Middle frontal gyrus (tissue), 1 donor: ENCODE measurements at regions not wholly inside any gene's neighbourhood (a gene's known extent, or its start where the extent isn't known, plus 50 kb on each side); places are given as distances from the start of the nearest gene placed in this dataset.
"Not testable (repeated sequence)": the region's sequence is repeated elsewhere in the genome, so short reads cannot be mapped to it uniquely, and the experiment has no call there.

Experiments
- DNase-seq: peaks from one replicate; pipeline ENCODE4 v3.0.0-alpha.2; 2015; ENCODE audit warnings: low spot score; ENCODE audit errors: extremely low spot score

DNA sequence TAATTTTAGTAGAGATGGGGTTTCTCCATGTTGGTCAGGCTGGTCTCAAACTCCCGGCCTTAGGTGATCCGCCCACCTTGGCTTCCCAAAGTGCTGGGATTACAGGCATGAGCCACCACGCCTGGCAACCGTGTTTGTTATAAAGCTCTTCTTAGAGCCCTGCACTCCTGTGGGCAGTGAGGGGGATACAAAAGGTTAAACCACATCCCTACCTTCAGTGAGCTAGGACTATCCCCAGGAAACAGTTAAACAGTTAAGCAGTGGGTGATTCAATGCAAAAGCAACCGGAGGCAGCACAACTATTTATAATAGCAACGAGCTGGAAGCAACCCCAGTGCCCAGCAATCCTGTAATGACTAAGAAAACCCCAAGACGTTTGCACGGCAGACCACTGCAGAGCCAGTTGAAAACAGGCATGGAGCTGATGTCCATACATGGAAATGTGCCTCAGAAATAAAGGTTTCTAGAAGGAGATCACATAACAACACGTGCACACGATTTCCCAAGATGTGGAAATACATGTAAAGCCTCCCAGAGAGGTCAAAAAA lies 107.2 kb upstream of the LYZL2 start:
- no peak for DNase-seq

DNA sequence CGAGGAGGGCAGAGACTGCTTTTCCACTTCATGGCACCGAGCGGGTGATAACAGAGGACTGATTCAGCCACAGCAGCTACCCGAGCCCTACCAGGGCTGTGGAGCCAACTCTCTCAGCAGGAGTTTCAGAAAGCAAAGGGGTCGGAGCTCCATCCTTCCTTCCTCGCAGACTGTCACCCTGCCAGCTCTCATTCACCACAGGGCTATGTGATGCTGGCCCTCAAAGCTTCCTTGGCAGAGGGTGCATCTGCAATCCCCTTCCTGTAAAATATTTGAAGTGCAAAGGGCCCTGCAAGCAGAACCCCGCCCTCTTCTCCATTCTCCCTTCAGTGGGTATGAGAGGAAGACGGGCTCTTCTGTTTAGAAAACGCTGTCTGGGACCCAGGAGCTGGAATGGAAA lies 105.3 kb upstream of the LYZL2 start:
- DNase-seq = no peak

DNA sequence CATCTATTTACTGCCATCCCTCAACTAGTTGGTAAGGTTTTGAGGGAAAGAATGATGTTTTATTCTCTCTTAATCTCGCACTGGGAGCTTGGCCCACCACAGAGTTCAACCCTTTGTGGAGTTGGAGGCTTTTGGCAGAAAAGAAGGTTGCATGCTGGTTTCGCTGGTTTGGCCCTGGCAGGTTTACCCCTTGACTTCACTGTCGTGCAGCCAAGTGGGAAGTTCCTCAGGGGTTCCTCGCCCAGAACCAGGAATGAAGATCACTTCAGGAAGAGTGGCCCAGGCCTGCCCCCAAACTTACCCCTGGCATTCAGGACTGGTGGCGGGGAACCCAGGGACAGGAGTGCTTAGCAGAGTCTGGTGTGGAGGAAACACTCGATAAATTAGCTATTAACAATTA lies 103.1 kb upstream of the LYZL2 start:
- no peak for DNase-seq

- DNase-seq = no peak
Observed at GRCh38 chr10:30731963-30732362, 102.4 kb upstream of the LYZL2 start.

- DNase-seq = no peak
Observed at GRCh38 chr10:30730306-30730705, 100.8 kb upstream of the LYZL2 start.

DNA sequence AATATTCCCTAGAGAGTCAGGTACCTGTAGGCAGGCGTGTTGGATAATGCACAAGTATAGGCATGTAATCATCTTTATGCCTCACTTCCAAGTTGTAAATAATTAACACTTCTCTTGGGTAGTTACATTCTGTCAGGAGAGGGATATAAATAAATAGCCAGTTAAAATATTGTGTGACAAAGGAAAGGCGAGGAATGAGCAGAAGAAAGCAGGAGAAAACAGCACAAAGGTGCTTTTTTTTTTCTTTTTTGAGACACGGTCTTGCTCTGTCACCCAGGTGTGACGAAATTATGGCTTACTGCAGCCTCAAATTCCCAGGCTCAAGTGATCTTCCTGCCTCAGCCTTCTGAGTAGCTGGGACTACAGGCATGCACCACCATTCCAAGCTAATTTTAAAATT lies 99.2 kb upstream of the LYZL2 start:
- no peak for DNase-seq

DNA sequence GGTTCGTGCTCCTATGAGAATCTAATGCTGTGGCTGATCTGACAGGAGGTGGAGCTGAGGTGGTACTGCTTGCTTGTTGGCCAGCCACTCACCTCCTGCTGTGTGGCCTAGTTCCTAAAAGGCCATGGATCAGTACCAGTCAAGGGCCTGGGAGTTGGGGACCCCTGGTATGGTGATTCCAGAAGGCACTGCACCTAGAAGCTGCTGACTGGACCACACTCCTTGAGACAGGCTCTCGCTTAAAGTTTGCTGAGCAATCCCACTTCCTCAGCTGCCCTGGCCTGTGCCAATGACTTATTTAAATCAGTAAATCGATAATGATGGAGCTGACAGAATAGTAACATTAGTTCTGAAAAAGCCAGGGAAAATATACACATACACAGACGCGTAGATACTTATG lies 98.6 kb upstream of the LYZL2 start:
- DNase-seq = no peak

GRCh38 chr10:30727524-30727923 lies 98.0 kb upstream of the LYZL2 start:
- no peak for DNase-seq

DNA sequence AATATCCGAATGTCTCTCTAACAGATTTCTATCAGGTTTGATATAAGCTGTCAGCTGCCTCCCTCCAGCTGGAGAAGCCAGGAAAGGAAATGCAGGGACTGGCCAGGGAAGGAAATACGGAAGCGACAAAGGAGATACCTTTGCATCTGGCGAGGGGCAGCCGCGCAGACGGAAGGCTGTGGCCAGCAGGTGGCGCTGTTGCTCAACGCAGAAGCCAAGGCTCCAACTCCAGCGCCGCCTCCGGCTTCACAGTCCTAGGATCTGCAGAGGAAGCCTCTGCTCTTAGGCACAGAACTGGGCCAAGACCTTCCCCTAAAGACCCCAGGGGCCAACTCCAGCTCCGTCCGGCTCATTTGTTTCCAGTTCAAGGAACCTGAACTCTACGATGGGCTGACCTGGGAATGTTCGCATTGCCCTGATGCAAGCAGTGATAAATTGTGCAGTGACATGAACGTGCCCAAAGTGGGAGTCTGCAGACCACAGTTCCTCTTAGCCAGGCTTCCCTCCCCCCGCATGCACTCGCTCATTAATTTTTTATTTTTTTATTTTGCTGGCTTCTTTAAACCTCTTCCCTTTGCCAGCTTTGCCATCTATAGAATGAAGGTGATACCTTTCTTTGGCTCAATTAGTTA lies 97.3 kb upstream of the LYZL2 start:
- peak; percentile 77 for DNase-seq

GRCh38 chr10:30725661-30726060 lies 96.1 kb upstream of the LYZL2 start:
- DNase-seq = no peak

DNA sequence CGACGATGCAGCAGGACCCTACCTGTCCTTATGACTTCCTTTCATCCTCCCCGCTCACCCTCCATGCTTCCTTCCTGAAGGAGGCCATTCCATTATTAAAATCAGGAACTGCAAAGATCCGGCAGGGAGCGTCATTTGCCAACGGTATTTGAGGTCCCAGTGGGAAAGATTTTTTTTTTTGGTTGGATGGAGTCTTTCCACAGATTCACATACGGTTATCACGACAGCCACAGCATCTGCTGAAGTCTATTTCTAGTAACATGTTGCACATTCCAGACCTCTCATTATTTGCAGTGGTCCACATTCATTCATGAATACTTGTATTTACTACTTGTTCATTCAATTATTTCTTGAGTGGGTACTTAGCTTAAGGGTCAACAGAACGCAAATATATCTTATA lies 94.7 kb upstream of the LYZL2 start:
- no peak for DNase-seq

- no peak for DNase-seq
Observed at GRCh38 chr10:30722956-30723620, 93.5 kb upstream of the LYZL2 start.

GRCh38 chr10:30719832-30720231 lies 90.3 kb upstream of the LYZL2 start:
- no peak for DNase-seq

DNA sequence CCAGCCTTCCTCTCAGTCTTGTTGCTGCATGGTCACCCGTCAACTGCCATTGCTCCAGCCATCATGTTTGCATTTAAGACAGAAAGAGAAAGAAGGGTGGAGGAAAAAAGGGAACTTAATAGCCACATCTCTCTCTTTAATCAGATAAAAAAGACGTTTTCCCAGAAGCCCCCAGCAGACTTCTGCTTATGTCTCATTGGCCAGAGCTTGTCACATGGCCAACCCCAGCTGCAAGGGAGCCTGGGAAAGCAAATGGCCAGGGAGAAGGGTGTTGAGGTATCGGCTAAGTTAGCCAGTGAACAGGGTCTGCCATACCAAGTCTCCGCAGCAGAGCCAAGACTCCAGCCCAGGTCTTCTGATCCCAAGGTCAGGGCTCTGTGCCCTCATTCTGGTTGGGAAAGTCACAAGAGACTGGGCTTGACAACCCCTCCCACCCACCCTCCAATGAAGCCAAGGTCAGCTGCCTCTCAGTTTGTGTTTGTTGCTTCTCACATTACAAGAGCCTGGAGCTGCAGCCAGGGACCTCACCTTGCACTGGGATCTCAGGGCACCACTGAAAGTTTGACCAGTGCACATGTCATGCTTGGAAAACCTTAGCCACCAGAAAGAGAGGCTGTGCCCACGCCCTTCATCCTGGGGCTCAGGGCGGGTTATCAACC lies 80.3 kb upstream of the LYZL2 start:
- DNase-seq = no peak

DNA sequence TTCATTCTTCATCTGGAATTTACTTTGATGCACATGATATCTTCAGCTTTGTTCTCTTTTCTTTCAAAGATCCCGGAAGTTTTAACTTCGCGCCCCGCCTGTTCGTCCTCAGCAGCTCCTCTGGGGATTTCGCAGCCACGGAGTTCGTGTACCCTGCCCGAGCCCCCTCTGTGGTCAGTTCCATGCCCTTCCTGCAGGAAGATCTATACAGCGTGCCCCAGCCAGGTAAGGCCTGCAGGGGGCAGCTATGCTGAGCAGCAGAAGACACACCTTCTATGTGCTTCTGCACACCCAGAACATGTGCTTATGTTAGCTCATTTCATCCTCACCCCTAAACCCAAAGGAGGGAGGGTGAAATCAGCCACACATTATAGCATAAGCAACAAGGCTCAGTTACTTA lies 79.7 kb upstream of the LYZL2 start:
- no peak for DNase-seq

GRCh38 chr10:30708234-30708633 lies 78.7 kb upstream of the LYZL2 start:
- no peak for DNase-seq

- DNase-seq = not testable (repeated sequence)
Observed at GRCh38 chr10:30706189-30706588, 76.6 kb upstream of the LYZL2 start.

DNA sequence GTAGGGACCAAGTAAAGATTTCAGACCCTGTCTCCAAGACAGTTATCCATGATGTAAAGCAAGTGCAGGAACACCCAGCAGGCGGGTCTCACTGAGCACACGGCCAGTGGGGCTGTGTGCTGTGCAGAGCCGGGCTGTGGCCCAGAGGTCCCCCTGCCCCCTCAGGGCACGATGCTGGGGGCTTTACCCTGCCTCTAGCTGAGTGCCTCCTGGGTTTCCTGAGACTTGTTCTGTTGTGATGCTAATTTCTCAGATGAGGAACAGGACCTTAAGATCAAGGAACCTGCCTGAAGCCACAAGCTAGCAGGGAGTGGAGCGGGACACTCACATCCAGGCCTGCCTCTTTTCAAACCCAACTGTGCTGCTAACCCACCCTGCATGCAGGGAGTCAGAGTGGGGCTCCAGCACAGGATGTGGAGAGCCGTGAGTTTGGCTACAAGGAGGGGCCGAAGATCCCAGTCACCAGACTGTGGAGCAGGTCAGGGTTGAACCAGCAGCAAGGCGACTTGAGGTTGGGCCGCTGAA lies 76.1 kb upstream of the LYZL2 start:
- no peak for DNase-seq

DNA sequence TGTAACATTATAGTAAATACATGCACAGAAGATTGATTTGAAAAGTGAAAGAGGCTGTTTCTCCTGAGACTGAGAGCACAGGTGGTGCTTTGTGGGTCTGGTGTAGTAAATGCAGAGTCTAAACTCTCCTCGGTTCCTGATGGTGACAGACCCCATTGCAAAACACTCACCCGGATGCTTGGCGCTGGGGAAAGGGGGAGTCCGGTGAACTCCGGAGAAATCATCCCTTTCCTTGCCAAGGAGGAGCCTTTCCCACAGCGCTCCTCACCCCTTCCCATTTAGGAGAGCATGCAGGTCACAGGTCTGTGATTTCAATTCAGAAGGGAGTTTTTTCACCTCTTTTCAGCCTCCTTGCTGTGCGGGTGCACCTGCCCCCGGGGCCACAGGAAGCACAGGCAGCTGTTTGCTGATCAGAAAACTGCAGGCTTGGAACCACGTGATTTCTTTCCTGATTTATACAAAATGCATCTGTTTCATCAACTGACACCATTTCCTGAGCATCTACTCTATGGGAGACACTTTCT lies 75.6 kb upstream of the LYZL2 start:
- no peak for DNase-seq

- DNase-seq = not testable (repeated sequence)
Observed at GRCh38 chr10:30704601-30705100, 75.1 kb upstream of the LYZL2 start.

GRCh38 chr10:30704026-30704600 lies 74.6 kb upstream of the LYZL2 start:
- no peak for DNase-seq
